HFFc6 (cell line): ENCODE measurements at regions not wholly inside any gene's neighbourhood (a gene's known extent, or its start where the extent isn't known, plus 50 kb on each side); places are given as distances from the start of the nearest gene placed in this dataset.
A peak's percentile ranks its signal among the peaks of the same experiment; 100 is the strongest.

ENCODE experiments used
- DNase-seq: peaks from one replicate; pipeline ENCODE4 v3.0.0-alpha.2; 2018
- H3K27ac Mint-ChIP-seq: 2 replicates; pipeline ENCODE4 v1.8.0; 2020; ENCODE audit warnings: mild to moderate bottlenecking, mixed read lengths
- H3K27me3 Mint-ChIP-seq: 2 replicates; pipeline ENCODE4 v1.8.0; 2021; ENCODE audit warnings: mild to moderate bottlenecking, moderate library complexity, mixed read lengths; ENCODE audit not compliant: insufficient read depth
- H3K36me3 Mint-ChIP-seq: 2 replicates; pipeline ENCODE4 v1.8.0; 2021; ENCODE audit warnings: low read depth, mixed read lengths
- H3K4me1 Mint-ChIP-seq: 2 replicates; pipeline ENCODE4 v1.8.0; 2020; ENCODE audit warnings: low read depth, mixed read lengths
- H3K4me3 Mint-ChIP-seq: 2 replicates; pipeline ENCODE4 v1.8.0; 2020; ENCODE audit warnings: mild to moderate bottlenecking, moderate library complexity, mixed read lengths
- H3K9me3 Mint-ChIP-seq: 2 replicates; pipeline ENCODE4 v1.8.0; 2020; ENCODE audit warnings: mild to moderate bottlenecking, mixed read lengths
- TF ChIP-seq, protein P1 (sequence below): fragments of 200-600 bp; sonication (generic); IDR thresholded peaks from 2 replicates; pipeline ENCODE4 v1.5.0; 2021; ENCODE audit warnings: antibody characterized with exemption, mild to moderate bottlenecking

DNA sequence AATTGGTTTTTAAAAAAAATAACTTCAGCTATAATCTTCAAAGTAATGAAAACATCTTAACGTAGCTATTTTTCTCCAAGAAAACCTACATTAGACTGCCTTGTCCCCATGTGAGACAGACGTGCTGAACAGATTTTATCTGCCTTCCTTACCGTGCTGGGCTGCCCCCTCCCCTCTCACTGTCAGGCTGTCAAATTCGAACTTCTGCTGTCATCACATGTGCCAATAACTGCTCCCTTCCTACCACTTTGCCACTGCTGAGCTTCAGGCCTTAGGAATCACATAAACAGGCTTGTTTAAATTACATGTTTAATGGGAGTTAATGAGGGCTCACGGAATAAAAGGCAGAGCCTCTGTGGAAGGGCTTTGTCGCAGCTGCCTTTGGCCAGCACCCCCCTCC lies 77.0 kb upstream of the NHSL1 start:
- H3K9me3 Mint-ChIP-seq, result no peaks in the 10 kb centered on the region
- H3K27me3 Mint-ChIP-seq, result peaks cover 4% of the 10 kb centered on the region
- TF ChIP-seq, protein P1, sequence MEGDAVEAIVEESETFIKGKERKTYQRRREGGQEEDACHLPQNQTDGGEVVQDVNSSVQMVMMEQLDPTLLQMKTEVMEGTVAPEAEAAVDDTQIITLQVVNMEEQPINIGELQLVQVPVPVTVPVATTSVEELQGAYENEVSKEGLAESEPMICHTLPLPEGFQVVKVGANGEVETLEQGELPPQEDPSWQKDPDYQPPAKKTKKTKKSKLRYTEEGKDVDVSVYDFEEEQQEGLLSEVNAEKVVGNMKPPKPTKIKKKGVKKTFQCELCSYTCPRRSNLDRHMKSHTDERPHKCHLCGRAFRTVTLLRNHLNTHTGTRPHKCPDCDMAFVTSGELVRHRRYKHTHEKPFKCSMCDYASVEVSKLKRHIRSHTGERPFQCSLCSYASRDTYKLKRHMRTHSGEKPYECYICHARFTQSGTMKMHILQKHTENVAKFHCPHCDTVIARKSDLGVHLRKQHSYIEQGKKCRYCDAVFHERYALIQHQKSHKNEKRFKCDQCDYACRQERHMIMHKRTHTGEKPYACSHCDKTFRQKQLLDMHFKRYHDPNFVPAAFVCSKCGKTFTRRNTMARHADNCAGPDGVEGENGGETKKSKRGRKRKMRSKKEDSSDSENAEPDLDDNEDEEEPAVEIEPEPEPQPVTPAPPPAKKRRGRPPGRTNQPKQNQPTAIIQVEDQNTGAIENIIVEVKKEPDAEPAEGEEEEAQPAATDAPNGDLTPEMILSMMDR, result no peak
- no peak overlapping the region for H3K27ac Mint-ChIP-seq
- no peak overlapping the region for H3K4me3 Mint-ChIP-seq
- DNase-seq, result no peak
- H3K36me3 Mint-ChIP-seq, result no peaks in the 10 kb centered on the region
- H3K4me1 Mint-ChIP-seq, result peaks cover 14% of the 10 kb centered on the region

DNA sequence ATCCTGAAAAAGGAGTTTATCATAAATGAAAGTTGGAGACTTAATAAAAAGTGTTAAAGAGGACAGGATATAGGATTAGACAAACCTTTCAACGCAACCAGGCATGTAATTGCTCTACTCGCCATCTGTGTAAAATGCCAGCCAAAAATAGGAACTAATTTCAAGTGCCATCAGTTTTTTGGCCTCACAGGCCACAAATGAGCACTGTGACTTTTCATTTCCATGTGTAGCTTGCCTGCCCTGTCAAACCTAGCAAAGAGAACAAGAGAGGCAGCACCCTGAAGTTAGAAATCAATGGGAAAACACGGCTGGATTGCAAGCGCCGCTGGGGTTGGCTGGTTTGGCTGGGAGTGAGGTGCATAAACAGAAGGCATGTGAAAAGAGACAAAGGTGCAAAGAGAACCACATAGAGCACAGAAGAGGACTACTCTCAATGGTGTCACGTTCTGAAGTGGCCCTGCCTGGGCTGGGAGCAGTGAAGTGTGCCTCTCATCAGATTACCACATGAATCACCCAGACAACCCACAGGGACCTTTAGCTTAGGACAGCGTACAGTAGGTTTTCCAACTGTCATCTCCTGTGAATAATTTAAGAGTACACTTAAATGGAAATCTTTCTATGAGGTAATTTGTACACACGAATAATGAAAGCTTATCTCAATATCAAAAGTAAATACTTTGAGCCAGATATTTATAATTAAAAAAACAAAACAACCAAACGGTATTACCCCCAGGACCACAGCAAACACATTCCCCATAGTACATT lies 78.0 kb upstream of the NHSL1 start:
- no peak for DNase-seq
- no peaks in the 10 kb centered on the region for H3K9me3 Mint-ChIP-seq
- TF ChIP-seq, protein P1, result no peak
- H3K27ac Mint-ChIP-seq, result no peak overlapping the region
- H3K36me3 Mint-ChIP-seq, result no peaks in the 10 kb centered on the region
- no peak overlapping the region for H3K4me3 Mint-ChIP-seq
- H3K27me3 Mint-ChIP-seq, result peaks cover 2% of the 10 kb centered on the region
- H3K4me1 Mint-ChIP-seq, result peaks cover 14% of the 10 kb centered on the region

DNA sequence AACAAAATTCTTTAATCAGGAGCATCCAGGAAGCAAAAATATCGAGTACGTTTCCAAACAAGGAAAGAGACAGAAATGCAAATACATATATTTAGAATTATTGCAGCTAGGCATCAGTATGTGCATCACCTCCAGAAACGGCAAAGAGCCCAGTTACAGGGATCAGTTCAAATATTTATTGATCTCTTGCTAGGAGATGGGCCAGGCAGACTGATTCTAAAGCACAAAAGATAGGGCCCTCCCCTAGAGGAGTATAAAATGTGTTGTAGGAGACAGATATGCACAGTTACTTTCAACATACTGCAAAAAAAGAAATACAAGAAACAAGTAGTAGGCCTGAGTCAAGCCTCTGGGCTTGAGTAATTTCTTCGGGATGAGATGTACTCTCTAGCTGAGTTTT lies 80.7 kb upstream of the NHSL1 start:
- no peak overlapping the region for H3K4me3 Mint-ChIP-seq
- no peak overlapping the region for H3K27ac Mint-ChIP-seq
- H3K4me1 Mint-ChIP-seq, result peaks cover 23% of the 10 kb centered on the region
- H3K9me3 Mint-ChIP-seq, result no peaks in the 10 kb centered on the region
- H3K27me3 Mint-ChIP-seq, result no peaks in the 10 kb centered on the region; the same call in 1 of the 2 replicates
- H3K36me3 Mint-ChIP-seq, result no peaks in the 10 kb centered on the region
- TF ChIP-seq, protein P1, result no peak
- DNase-seq, result no peak

DNA sequence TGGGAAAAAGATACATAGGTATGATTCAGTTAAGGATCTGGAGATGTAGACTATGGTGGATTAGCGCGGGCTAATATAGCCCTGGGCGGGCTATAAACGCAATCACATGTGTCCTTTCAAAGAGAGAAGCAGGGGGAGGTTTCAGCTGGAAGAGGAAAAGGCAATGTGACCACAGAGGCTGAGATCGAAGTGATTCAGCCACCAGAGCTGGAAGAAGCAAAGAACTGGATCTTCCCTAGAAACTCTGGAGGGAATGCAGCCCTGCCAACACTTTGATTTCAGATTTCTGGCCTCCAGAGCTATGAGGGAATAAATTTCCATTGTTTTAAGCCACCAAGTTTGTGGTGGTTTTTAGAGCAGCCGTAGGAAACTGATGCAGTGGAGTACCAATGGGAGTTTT lies 81.5 kb upstream of the NHSL1 start:
- TF ChIP-seq, protein P1, result no peak
- no peaks in the 10 kb centered on the region for H3K9me3 Mint-ChIP-seq
- peaks cover 23% of the 10 kb centered on the region for H3K4me1 Mint-ChIP-seq
- no peak overlapping the region for H3K27ac Mint-ChIP-seq
- no peaks in the 10 kb centered on the region for H3K36me3 Mint-ChIP-seq
- H3K27me3 Mint-ChIP-seq, result no peaks in the 10 kb centered on the region; the same call in 1 of the 2 replicates
- DNase-seq, result no peak
- H3K4me3 Mint-ChIP-seq, result no peak overlapping the region

DNA sequence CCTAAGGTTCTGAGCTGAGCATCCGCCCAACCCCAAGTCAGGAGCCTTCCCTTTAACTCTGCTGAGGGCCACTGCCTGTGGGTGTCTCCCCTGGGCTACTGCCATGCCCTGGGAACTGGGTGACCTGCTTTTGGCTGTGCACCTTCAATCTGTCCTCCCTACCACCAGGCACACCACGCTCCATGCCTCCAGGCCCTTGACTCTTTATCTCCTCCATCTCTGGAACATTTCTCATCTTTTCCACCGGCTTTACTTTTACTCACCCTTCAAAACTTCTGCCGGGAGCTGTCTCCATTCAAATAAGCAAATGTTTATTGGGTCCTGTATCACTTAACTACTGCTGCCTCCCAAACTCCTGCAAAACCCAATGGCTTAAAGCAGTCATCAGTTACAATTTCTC lies 83.3 kb upstream of the NHSL1 start:
- Mint-ChIP-seq H3K27me3 (no peaks in the 10 kb centered on the region; the same call in 1 of the 2 replicates), H3K9me3 (no peaks in the 10 kb centered on the region), H3K4me3 (no peak overlapping the region), H3K4me1 (peaks cover 19% of the 10 kb centered on the region), H3K27ac (no peak overlapping the region), H3K36me3 (no peaks in the 10 kb centered on the region)
- peak; percentile 23 for DNase-seq
- TF ChIP-seq, protein P1, result no peak
